Esophagus muscularis mucosa (tissue), 4 donors: ENCODE measurements at regions not wholly inside any gene's neighbourhood (a gene's known extent, or its start where the extent isn't known, plus 50 kb on each side); places are given as distances from the start of the nearest gene placed in this dataset.

Experiments
- EP300 ChIP-seq: sonication (generic); formaldehyde crosslinking; IDR thresholded peaks from one replicate; pipeline ENCODE4 v1.6.1; 2017; ENCODE audit warnings: antibody characterized with exemption
- POLR2A ChIP-seq: fragments of 450-650 bp; IDR thresholded peaks from one replicate; pipeline ENCODE4 v1.6.1; 2017; ENCODE audit warnings: antibody characterized with exemption, moderate library complexity, mild to moderate bottlenecking, low read depth
- TF ChIP-seq, protein P1 (sequence below), 3 experiments: fragments of 200-600 bp in 2 of 3; fragments of 450-650 bp in 1 of 3; sonication (generic) in 2 of 3; IDR thresholded peaks; one replicate each; pipeline ENCODE4 v1.5.1; 2017 to 2019; ENCODE audit warnings: antibody characterized with exemption in 3 of 3, mild to moderate bottlenecking in 2 of 3, moderate library complexity in 1 of 3

- TF ChIP-seq POLR2A (no peak), EP300 (no peak)
- TF ChIP-seq, protein P1, sequence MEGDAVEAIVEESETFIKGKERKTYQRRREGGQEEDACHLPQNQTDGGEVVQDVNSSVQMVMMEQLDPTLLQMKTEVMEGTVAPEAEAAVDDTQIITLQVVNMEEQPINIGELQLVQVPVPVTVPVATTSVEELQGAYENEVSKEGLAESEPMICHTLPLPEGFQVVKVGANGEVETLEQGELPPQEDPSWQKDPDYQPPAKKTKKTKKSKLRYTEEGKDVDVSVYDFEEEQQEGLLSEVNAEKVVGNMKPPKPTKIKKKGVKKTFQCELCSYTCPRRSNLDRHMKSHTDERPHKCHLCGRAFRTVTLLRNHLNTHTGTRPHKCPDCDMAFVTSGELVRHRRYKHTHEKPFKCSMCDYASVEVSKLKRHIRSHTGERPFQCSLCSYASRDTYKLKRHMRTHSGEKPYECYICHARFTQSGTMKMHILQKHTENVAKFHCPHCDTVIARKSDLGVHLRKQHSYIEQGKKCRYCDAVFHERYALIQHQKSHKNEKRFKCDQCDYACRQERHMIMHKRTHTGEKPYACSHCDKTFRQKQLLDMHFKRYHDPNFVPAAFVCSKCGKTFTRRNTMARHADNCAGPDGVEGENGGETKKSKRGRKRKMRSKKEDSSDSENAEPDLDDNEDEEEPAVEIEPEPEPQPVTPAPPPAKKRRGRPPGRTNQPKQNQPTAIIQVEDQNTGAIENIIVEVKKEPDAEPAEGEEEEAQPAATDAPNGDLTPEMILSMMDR (IDR thresholded peaks at IDR 0.05): no peak
Observed at GRCh38 chr4:176568238-176568637, 224.5 kb downstream of the VEGFC start.
